AML-193 (cell line): ENCODE measurements at regions not wholly inside any gene's neighbourhood (a gene's known extent, or its start where the extent isn't known, plus 50 kb on each side); places are given as distances from the start of the nearest gene placed in this dataset.
A peak's percentile ranks its signal among the peaks of the same experiment; 100 is the strongest.

Experiments used
- DNase-seq, 2 experiments: peaks; one replicate each; lab custom pipeline; 2025; lab: John Stamatoyannopoulos, UW

DNA sequence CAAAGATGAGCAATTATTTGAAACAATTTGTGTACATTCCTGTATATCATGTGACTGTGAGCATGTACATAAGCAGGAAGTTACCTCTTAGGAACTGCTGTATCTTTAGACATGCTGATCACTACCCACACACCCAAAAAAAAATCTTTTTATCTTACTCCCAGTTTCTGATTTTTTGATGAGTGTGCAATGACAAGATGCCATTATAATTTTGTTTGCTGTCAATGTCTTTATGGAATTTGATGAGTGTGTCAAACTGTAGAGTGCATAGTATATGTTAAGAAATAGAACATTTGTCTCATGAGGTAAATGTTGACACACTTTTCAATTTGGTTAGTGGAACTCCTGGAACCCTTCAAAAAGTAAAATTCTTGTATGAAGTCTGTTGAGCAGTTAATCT lies 84.0 kb upstream of the TMEFF2 start:
- DNase-seq: no peak

DNA sequence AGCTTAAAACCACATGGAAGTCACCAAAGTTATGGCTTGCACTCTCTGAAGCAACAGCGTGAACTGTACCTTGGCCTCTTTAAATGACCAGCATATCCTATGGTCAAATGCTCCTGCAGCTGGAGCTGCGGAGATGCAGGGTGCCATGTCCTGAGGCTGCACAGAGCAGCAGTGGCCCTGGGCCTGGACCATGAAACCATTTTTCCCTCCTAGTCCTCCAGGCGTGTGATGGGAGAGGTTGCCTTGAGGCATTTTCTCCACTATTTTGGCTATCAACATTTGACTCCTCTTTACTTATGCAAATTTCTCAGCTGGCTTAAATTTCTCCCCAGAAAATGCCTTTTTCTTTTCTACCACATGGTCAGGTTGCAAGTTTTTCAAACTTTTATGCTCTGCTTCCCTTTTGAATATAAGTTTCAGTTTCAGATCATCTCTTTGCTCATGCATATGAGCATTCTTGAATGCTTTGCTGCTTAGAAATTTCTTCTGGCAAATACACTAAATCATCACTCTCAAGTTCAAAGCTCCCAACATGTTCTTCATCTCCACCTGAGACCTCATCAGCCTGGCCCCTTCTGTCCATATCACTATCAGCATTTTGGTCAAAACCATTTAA lies 82.9 kb upstream of the TMEFF2 start:
- DNase-seq: no peak

DNA sequence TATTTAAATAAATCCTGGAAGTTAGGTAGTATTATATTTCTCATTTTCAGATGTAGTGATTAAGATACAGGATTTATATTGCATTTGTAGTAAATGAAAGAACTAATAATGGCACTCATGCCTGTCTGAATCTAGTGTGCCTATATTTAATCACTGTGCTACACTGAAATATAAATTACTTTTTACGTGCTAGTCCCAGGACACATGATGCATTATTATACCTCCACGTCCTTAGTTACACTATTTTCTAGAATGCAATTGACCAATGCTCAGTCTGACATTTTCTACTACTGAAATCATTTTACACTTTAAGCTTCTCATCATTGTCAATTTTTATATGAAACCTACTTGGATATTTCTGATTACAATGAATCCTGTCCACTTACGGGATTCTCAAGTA lies 80.9 kb upstream of the TMEFF2 start:
- DNase-seq: no peak

DNA sequence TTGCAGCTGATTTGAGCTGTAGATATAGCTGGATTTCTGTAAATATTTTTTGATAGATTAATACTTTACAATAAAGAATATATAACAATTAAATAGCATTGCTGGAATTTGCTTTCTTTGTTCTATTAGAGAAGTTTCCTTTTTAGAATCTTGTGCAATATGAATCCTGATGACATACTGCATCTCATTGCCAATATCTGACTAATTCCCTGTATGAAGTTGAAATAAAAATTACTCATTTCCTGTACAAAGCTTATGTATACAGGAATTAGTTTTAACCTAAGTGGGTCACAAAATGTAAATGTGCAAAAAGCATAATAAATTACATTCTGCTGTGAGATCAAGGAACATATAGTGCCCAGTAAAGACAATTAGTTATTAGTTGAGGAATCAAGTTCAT lies 72.8 kb upstream of the TMEFF2 start:
- DNase-seq: peak; percentile 44 to 54

DNA sequence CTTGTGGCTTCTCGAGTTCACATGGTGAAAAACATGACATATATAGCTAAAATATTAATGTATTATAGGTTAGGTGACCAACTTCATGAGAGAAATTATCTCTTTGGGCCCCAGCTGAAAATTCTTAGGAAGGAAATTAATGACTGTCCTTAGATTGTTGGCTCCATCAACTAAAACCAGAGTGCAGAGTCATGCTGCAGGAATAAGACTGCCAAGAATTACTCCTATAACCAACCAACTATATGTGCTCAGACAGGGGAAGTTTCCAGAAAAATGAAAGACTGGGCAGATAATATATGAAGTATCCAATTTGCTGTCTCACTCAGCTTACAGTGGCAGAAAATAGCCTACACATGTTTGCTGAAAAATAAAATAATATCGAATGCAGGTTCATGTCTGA lies 71.0 kb upstream of the TMEFF2 start:
- DNase-seq: no peak

DNA sequence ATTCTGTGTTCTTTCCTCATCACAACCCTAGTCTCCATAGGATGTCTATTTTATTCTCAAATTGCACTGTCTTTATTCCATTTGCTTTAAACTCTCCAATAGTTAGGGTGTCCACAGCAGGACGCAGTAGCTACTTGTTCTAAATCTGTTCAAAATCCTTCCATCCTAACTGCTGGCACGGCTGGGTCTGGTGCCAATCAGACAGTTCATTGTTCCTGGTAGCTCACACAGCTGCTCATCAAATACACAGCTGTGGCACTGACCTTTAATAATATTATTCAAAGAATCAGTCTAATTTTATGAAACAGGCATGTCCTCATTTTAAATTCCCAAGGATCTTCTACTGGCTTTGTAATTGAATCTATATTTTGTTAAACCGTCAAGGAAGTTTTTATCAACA lies 59.7 kb upstream of the TMEFF2 start:
- no peak for DNase-seq

DNA sequence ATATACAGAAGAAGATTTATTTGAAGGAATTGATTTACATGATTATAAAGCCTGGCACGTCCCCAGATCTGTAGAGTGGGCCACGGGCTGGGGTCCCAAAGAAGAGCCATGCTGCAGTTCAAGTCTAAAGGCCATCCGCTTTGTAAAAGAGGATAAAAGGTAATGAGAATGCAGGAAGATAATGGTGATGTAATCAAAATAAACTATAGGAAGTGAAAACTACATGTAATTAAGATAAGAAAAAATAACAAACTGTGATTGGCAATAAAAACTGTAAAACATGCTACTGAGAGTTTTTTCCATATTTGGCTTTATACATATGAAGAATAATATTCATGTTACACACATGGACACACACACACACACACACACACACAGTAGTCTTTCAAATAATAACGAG lies 59.0 kb upstream of the TMEFF2 start:
- DNase-seq: no peak

DNA sequence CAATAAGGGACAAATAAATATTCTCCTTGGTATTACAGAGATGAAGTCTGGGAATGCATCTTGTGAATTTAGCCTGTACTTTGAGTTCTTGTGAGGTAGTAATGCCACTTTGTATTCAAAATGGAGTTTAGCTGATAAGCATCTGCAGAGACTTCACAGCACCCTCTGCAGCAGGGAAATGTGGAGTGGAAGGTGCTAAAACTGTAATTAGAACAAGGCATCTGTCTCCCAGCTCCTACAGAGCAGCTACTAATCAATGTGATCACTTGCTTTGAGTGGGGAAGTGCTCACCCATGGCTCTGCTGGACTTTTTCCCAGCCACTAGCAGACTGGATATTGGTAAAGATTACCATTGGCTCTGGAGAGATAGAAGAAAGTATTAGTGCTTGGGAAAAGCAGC lies 56.2 kb upstream of the TMEFF2 start:
- DNase-seq: no peak

DNA sequence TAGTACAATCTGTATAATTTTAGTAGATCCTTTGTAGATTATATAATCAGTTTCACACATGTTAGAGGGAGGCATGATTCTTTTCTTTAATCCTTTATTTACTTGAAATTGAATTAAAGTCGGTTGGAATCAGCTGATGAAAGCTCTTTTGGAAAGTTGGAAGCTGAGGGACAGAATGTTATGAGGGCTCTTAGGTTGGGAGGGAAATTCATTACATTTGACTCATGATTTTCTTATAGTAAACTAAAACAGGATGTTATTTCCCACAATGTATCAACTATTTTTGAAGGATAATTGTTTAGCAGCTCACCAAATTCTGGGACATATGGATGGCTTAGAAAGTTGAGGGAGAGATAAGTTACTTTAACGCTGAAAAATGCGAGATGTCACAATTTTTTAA lies 52.7 kb upstream of the TMEFF2 start:
- DNase-seq: no peak

DNA sequence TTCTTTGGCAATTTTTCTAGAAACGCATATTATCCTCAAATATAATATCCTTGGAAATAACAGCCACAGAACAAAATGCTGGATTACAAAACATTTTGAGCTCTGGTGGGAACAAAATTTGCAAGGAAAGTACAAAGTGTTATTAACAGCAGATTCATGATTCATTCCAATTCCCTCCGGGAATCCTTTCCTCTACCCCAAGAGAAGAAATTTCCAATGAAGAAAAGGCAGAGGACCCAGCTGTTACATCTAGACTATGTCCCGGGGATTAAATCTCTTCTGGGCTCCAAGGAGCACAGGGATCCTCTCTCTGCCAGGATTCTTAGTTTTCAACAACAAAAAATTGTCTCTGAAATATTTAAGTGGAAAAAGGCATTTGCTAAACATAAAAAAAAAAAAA lies 51.6 kb upstream of the TMEFF2 start:
- DNase-seq: no peak

DNA sequence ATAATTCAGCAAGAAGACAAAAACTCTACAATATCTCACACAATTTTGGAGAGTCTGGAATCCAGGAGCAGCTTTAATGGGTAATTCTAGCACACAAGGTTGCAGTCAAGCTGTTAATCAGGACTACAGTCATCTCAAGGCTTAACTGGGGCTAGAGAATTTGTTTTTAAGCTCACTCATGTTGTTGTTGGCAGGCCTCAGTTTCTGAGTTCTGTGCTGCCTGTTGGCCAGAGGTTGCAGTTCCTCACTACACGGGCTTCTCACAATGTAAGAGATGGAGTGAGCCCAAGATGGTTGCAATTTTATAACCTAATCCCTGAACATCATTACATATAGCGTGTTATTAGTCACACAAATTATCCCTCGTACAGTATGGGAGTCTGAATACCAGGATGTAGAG lies 50.6 kb upstream of the TMEFF2 start:
- no peak for DNase-seq
